BJ (cell line): ENCODE measurements at regions not wholly inside any gene's neighbourhood (a gene's known extent, or its start where the extent isn't known, plus 50 kb on each side); places are given as distances from the start of the nearest gene placed in this dataset.

ENCODE experiments used
- CTCF ChIA-PET: fragments of 350-600 bp; formaldehyde crosslinking; extraction: SDS; loops from one replicate; lab custom pipeline; 2021; ENCODE audit warnings: antibody characterized with exemption, inconsistent platforms; lab: Yijun Ruan, JAX
- POLR2A ChIA-PET: fragments of 300-600 bp; sonication (Branson Sonifier 250); formaldehyde crosslinking; extraction: SDS; loops from one replicate; lab custom pipeline; 2021; ENCODE audit warnings: antibody characterized with exemption; lab: Charles Lee
- DNase-seq: peaks from one replicate; pipeline ENCODE4 v3.0.0-alpha.2; 2011; ENCODE audit warnings: low read depth
- H3K27me3 ChIP-seq: 2 replicates; pipeline ENCODE4 v1.6.0; 2011; ENCODE audit warnings: low read length; ENCODE audit not compliant: control insufficient read depth, insufficient read depth
- H3K36me3 ChIP-seq: 2 replicates; pipeline ENCODE4 v1.5.1; 2011; ENCODE audit warnings: low read length; ENCODE audit not compliant: control insufficient read depth, insufficient read depth
- H3K4me3 ChIP-seq: 2 replicates; pipeline ENCODE4 v1.5.1; 2011; ENCODE audit warnings: low read depth, mild to moderate bottlenecking, control low read depth, low read length
- CTCF ChIP-seq: IDR thresholded peaks from 2 replicates; pipeline ENCODE4 v1.5.1; 2011; ENCODE audit warnings: low read depth, mild to moderate bottlenecking, control low read depth, inconsistent platforms, low read length, moderate library complexity; ENCODE audit not compliant: insufficient read depth

DNA sequence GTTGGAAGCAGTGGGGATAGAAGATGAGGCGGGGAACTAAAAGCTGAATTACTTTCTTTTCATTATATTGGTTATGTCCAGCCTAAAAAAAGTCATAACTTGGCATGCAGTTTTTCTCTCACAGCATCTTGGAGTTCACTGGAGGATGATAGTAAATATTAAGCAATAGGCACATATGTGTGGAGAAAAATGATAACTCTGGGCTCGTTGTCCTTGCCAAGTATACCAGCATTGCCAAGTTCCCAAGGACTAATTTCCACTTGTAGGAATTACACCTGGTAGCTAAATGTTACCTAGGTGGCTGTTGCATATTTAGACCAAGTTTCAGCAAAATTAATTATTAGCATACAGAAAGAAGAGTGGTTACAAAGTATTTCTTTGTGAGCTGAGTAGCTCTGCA lies 1007.6 kb downstream of the ANKRD7 start:
- POLR2A ChIA-PET, result no interaction called here
- no peak for DNase-seq
- CTCF ChIA-PET, result no interaction called here
- Histone ChIP-seq H3K36me3 (no peaks in the 10 kb centered on the region), H3K4me3 (no peak overlapping the region), H3K27me3 (no peaks in the 10 kb centered on the region)
- no peak for TF ChIP-seq CTCF

DNA sequence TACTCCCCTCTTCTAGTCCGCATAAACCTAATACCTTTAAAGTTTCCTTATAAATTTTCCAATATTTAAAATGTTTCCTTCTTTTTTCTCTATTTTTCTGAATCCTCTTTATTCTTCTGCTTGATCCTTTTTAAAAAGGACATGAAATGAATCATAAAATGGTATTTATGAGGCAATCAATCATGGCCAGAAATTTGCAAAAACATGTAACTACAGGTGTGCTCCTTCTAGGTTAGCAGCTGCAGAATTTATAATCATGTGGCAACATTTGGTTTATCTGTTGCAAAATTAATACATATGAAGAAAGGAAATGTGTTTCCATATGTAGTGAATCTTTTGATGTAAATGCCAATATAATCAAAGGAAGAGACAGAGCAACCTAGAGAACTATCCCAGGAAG lies 1008.5 kb downstream of the ANKRD7 start:
- CTCF ChIA-PET, result no interaction called here
- Histone ChIP-seq H3K27me3 (no peaks in the 10 kb centered on the region), H3K4me3 (no peak overlapping the region), H3K36me3 (no peaks in the 10 kb centered on the region)
- DNase-seq, result no peak
- TF ChIP-seq CTCF, result no peak
- POLR2A ChIA-PET, result no interaction called here

GRCh38 chr7:119252962-119253361 lies 1020.0 kb upstream of the KCND2 start:
- ChIA-PET POLR2A (no interaction called here), CTCF (no interaction called here)
- TF ChIP-seq CTCF, result no peak
- no peaks in the 10 kb centered on the region for H3K27me3 ChIP-seq
- no peaks in the 10 kb centered on the region for H3K36me3 ChIP-seq
- H3K4me3 ChIP-seq, result no peak overlapping the region
- DNase-seq, result no peak

DNA sequence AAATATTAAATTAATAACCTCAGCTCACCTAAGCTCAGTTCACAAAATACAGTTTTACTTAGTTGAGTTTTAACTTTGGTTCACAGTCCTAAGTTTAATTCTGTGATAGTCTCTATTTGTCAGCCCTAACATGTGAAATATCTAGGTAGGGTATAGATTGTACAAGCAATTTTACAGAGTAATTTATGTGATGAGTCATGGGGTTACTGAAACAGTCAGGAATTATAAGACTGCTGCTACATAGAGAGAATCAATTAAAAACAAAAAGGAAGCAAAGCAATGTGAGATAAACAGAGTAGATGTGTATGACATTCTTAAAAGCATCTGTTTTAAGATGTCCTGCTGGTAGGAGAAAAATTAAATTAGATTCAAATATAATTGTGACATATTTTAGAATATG lies 1018.2 kb upstream of the KCND2 start:
- DNase-seq, result no peak
- POLR2A ChIA-PET, result no interaction called here
- H3K4me3 ChIP-seq, result no peak overlapping the region

GRCh38 chr7:119256001-119256400 lies 1017.0 kb upstream of the KCND2 start:
- ChIA-PET POLR2A (no interaction called here), CTCF (no interaction called here)
- TF ChIP-seq CTCF, result no peak
- no peak for DNase-seq
- no peak overlapping the region for H3K4me3 ChIP-seq
- no peaks in the 10 kb centered on the region for H3K27me3 ChIP-seq
- no peaks in the 10 kb centered on the region for H3K36me3 ChIP-seq

More for the DNA sequence above, 1018.2 kb upstream of the KCND2 start:
- CTCF ChIA-PET, result no interaction called here
- no peaks in the 10 kb centered on the region for H3K36me3 ChIP-seq
- no peak for TF ChIP-seq CTCF
- H3K27me3 ChIP-seq, result no peaks in the 10 kb centered on the region
